ENCODE measurements at regions not wholly inside any gene's neighbourhood (a gene's known extent, or its start where the extent isn't known, plus 50 kb on each side); places are given as distances from the start of the nearest gene placed in this dataset.
"Not testable (repeated sequence)": the region's sequence is repeated elsewhere in the genome, so short reads cannot be mapped to it uniquely, and the experiment has no call there.

DNA sequence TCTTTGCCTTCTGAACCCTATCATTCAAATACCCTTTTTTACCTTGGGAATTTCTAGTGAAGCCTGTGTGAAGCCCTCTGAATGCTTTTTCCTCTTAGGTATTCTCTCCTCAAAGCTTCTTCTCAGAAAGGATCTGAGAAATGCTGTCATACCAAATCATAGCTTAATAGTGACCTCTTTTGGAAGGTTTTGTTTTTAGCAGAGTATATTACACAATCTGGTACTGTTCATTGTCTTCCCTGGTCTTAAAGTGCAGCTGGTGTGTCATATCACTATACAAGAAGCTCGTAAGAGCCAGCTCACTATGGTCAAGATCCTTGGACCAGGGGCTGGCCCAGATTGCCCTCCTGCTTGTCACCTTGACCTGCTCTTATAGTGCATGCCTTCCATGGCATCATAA, 204.4 kb upstream of the ANO5 start:
- TF ChIP-seq, protein P1, sequence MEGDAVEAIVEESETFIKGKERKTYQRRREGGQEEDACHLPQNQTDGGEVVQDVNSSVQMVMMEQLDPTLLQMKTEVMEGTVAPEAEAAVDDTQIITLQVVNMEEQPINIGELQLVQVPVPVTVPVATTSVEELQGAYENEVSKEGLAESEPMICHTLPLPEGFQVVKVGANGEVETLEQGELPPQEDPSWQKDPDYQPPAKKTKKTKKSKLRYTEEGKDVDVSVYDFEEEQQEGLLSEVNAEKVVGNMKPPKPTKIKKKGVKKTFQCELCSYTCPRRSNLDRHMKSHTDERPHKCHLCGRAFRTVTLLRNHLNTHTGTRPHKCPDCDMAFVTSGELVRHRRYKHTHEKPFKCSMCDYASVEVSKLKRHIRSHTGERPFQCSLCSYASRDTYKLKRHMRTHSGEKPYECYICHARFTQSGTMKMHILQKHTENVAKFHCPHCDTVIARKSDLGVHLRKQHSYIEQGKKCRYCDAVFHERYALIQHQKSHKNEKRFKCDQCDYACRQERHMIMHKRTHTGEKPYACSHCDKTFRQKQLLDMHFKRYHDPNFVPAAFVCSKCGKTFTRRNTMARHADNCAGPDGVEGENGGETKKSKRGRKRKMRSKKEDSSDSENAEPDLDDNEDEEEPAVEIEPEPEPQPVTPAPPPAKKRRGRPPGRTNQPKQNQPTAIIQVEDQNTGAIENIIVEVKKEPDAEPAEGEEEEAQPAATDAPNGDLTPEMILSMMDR (IDR thresholded peaks at IDR 0.05; ENCODE audit: low read depth, low read length): no peak
- no peak for DNase-seq (ENCODE audit: extremely low read depth, low read depth)

DNA sequence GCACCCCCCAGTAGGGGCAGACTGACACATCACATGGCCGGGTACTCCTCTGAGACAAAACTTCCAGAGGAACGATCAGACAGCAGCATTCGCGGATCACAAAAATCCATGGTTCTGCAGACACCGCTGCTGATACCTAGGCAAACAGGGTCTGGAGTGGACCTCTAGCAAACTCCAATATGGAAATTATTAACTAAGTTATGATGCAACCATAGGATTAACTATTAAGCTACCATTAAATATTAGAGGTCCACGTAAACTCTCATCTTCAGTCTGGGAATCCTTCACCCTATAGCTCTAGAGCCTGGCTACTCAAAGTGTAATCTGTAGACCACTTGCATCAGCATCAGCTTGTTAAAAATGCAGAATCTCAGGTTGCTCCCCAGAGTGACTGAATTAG, 191.1 kb upstream of the ANO5 start:
- DNase-seq (ENCODE audit: extremely low read depth, low read depth): not testable (repeated sequence)

DNA sequence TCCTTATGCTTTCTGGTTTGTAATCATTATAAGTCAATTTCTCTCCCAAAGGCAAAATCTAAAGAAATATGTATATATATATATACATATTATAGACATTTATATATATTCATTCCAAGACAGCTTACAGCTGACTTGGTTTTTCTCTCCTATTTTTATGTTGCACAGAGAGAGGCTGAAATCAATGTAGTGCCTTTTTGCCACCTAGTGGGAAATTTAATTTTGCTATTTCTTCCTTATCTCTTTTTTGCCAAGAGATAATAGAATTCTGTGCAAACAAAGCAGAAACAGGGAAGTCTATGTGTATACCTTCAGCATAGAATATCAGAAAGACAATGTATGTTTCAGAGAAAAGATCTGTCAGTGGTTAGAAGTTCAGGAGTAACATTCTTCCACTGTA, 186.0 kb upstream of the ANO5 start:
- TF ChIP-seq, protein P1 (IDR thresholded peaks at IDR 0.05; ENCODE audit: low read depth, low read length): no peak
- no peak for DNase-seq (ENCODE audit: extremely low read depth, low read depth)

DNA sequence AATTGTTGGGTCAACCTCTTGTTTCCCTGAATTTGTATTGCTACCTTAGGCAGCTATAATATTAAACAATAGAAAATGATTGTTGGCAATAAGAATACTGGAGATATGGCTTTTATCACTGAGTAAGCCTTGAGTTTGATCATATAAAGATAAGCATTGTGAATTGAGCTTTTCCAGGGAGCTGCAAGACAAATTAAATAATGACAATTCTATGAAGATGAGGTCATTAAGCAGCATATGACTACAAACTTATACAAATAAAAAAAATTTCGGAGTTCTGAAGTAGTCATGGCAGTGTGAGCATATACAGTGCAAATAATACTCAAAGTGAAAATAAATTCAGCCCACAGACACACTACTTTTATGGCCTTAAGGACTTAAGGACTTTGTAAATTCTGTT, 161.1 kb upstream of the ANO5 start:
- DNase-seq (ENCODE audit: extremely low read depth, low read depth): no peak
- TF ChIP-seq, protein P1 (IDR thresholded peaks at IDR 0.05; ENCODE audit: low read depth, low read length): no peak

DNA sequence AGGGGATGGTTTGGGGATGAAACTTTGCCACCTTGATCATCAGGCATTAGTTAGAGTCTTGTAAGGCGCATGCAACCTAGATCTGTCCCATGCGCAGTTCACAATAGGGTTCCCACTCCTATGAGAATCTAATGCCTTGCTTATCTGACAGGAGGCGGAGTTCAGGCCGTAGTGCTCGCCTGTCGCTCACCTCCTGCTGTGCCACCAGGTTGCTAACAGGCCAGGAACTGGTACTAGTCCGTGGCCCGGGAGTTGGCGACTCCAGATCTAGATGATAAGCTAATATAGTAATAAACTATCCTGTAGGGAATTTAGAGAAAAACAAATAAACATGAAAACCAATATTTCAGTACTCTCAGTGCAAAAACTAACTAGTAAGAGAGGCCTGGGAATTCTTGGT, 155.4 kb upstream of the ANO5 start:
- no peak for DNase-seq (ENCODE audit: extremely low read depth, low read depth)
- TF ChIP-seq, protein P1 (IDR thresholded peaks at IDR 0.05; ENCODE audit: low read depth, low read length): no peak

DNA sequence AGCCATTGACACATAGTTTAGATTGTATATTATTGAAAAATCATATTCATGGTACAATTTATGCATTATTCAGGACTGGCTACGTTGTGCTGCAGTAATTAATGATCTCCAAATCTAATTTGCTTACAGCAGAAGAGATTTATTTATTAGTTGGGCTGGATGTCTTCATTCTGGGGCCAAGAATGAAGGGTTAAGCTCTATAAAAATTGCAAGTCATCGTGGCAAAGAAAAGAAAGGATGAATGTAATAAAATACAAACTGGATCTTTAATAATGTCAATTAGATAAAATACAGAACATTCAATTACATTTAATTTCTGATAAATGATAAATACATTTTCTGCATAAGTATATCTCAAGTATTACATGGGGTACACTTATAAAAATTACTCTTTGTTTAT, 151.8 kb upstream of the ANO5 start:
- TF ChIP-seq, protein P1 (IDR thresholded peaks at IDR 0.05; ENCODE audit: low read depth, low read length): no peak
- DNase-seq (ENCODE audit: extremely low read depth, low read depth): no peak

DNA sequence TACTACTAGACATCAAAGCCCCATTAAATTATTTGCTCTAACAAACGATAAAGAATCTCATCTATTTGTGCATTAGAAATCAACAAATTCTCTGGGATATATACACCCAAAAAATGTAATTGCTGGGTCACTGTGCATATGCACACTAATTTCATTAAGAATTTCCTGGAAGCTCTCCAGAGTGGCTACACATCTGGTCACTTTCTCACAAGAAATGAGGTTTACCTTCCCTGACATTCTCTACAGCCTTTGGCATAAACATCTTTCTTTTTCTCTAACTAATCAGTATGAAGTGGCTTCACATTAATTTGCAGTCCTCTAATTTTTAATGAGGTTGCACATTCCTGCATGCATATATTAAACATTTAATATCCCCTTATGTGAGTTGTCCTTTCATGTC, 150.8 kb upstream of the ANO5 start:
- DNase-seq (ENCODE audit: extremely low read depth, low read depth): no peak

DNA sequence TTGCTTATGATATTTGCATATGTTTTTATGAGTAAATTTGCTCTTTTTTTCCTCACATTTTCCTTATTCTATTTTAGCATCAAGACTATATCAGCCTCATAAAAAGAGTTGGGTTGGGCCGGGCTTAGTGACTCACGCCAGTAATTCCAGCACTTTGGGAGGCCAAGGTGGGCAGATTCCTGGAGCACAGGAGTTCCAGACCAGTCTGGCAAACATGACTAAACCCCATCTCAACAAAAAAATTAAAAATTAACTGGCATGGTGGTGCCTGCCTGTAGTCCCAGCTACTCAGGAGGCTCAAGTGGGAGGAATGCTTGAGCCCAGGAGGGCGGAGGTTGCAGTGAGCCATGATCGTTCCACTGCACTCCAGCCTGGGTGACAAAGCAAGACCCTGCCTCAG, 148.8 kb upstream of the ANO5 start:
- no peak for DNase-seq (ENCODE audit: extremely low read depth, low read depth)
- TF ChIP-seq, protein P1 (IDR thresholded peaks at IDR 0.05; ENCODE audit: low read depth, low read length): no peak

More for the DNA sequence above, 150.8 kb upstream of the ANO5 start:
- TF ChIP-seq, protein P1 (IDR thresholded peaks at IDR 0.05; ENCODE audit: low read depth, low read length): no peak

All from AG09319 (cell line).